Tibial artery (tissue), 4 donors: ENCODE measurements at regions not wholly inside any gene's neighbourhood (a gene's known extent, or its start where the extent isn't known, plus 50 kb on each side); places are given as distances from the start of the nearest gene placed in this dataset.

ENCODE experiments used
- DNase-seq, 2 donors: peaks; one replicate each; pipeline ENCODE4 v3.0.0-alpha.2; 2019
- H3K27ac ChIP-seq, 2 donors: fragments of 200-600 bp; sonication (generic) in 1 of 2; 1 replicate in 1 of 2; 2 replicates in 1 of 2; pipeline ENCODE4 v1.5.1; 2018 to 2019; ENCODE audit warnings: mild to moderate bottlenecking in 1 of 2
- H3K27me3 ChIP-seq, 2 donors: fragments of 200-600 bp; sonication (generic) in 1 of 2; one replicate each; pipeline versions ENCODE4 v1.5.1 to v1.6.0; 2016 to 2019
- H3K36me3 ChIP-seq, 3 donors: fragments of 200-600 bp; sonication (generic) in 2 of 3; one replicate each; pipeline ENCODE4 v1.5.1; 2016 to 2019; ENCODE audit warnings: mild to moderate bottlenecking in 2 of 3
- H3K4me1 ChIP-seq, 4 donors: fragments of 200-600 bp; sonication (generic) in 2 of 4; 1 replicate in 3 of 4; 2 replicates in 1 of 4; pipeline ENCODE4 v1.5.1; 2016 to 2019
- H3K4me3 ChIP-seq, 2 donors: fragments of 200-600 bp; sonication (generic) in 1 of 2; 1 replicate in 1 of 2; 2 replicates in 1 of 2; pipeline ENCODE4 v1.5.1; 2018 to 2019; ENCODE audit warnings: mild to moderate bottlenecking in 2 of 2
- H3K9me3 ChIP-seq, 3 donors: fragments of 200-600 bp; sonication (generic) in 1 of 3; one replicate each; pipeline ENCODE4 v1.5.1; 2016 to 2019
- CTCF ChIP-seq, 2 experiments: fragments of 200-600 bp in 1 of 2; fragments of 450-650 bp in 1 of 2; IDR thresholded peaks; one replicate each; pipeline ENCODE4 v1.5.1; 2017 to 2019; ENCODE audit warnings: antibody characterized with exemption in 2 of 2, mild to moderate bottlenecking in 1 of 2, moderate library complexity in 1 of 2
- intact Hi-C: fragments of 100-400 bp; cut with DNase I; formaldehyde crosslinking; loops from one replicate; pipeline ENCODE4 v1.15.0; 2023; ENCODE audit warnings: low total_unique reads

DNA sequence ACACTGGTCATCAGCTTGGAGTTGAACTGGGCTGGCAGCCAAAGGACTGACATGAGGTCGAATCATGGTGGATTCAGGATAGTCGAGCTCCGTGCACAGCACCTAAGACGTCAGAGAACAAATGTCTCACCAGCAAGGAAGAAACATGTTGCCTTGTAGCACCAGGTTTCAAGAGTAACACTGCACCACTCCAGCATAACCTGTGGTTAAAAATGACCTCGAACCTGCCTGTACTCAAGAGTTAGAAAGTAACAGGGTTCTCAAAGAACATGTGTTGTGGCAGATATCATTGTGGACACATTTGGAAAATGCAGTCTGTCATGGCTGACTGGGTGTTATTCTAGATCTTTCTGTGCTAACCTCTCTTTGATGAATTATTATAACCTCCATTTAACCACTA lies 511.6 kb downstream of the CDH26 start:
- Histone ChIP-seq H3K4me1 (no peaks in the 10 kb centered on the region), H3K27ac (no peak overlapping the region)
- intact Hi-C loops: no loop called here

DNA sequence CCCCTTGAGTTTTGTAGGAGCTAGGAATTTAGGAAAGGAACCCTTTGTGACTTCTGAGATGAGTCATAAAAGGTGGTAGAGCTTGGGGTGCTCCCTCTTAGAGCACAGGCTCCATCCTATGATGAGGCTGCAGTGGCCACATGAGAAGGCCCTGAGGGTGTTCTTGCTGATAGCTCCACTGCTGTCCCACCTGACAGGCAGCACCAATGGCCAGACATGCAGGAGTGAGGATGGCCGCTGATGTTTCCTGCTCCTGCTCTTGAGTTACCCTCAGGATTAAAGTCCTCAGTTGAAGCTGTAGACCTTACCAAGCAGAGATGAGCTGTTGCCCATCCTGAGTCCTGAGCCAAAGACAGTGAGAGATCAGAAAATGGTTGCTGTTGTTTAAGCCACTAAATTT lies 512.1 kb downstream of the CDH26 start:
- no peaks in the 10 kb centered on the region for H3K36me3 ChIP-seq
- no peaks in the 10 kb centered on the region for H3K27me3 ChIP-seq
- no peaks in the 10 kb centered on the region for H3K4me1 ChIP-seq
- TF ChIP-seq CTCF (IDR thresholded peaks at IDR 0.05): no peak
- H3K9me3 ChIP-seq: no peaks in the 10 kb centered on the region
- intact Hi-C loops: no loop called here
- no peak overlapping the region for H3K27ac ChIP-seq
- no peak for DNase-seq
- no peak overlapping the region for H3K4me3 ChIP-seq

More for the DNA sequence above, 511.6 kb downstream of the CDH26 start:
- Histone ChIP-seq H3K4me3 (no peak overlapping the region), H3K36me3 (no peaks in the 10 kb centered on the region), H3K27me3 (no peaks in the 10 kb centered on the region), H3K9me3 (no peaks in the 10 kb centered on the region)
- DNase-seq: no peak
- no peak for TF ChIP-seq CTCF (IDR thresholded peaks at IDR 0.05)

DNA sequence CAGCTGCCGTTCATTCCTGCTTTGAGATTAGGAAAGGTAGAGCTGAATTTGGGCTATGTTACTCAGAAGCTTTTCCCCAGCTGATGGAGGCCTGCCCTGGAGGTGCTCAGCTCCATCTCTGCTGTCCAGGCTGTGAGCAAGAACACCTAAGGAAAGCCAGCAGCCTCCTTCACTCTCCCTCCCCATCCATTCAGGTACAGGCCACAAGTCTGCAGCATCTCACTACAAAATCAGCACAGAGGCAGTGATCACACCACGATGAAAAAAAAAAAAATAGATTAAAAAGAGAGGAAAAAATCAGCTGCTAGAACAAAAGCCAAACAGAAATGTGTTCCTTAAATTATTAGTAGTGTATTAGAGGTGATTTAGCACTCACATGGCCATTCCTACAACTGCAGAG lies 515.0 kb downstream of the CDH26 start:
- Histone ChIP-seq H3K4me1 (no peaks in the 10 kb centered on the region), H3K9me3 (no peaks in the 10 kb centered on the region), H3K36me3 (no peaks in the 10 kb centered on the region), H3K4me3 (no peak overlapping the region), H3K27ac (no peak overlapping the region), H3K27me3 (no peaks in the 10 kb centered on the region)
- intact Hi-C loops: no loop called here
- no peak for DNase-seq
- TF ChIP-seq CTCF (IDR thresholded peaks at IDR 0.05): no peak

- Histone ChIP-seq H3K9me3 (no peaks in the 10 kb centered on the region), H3K27me3 (no peaks in the 10 kb centered on the region), H3K36me3 (no peaks in the 10 kb centered on the region), H3K4me3 (no peak overlapping the region), H3K27ac (no peak overlapping the region), H3K4me1 (no peaks in the 10 kb centered on the region)
- intact Hi-C loops: no loop called here
- no peak for TF ChIP-seq CTCF (IDR thresholded peaks at IDR 0.05)
- DNase-seq: no peak
Observed at GRCh38 chr20:60474385-60474910, 516.2 kb downstream of the CDH26 start.

DNA sequence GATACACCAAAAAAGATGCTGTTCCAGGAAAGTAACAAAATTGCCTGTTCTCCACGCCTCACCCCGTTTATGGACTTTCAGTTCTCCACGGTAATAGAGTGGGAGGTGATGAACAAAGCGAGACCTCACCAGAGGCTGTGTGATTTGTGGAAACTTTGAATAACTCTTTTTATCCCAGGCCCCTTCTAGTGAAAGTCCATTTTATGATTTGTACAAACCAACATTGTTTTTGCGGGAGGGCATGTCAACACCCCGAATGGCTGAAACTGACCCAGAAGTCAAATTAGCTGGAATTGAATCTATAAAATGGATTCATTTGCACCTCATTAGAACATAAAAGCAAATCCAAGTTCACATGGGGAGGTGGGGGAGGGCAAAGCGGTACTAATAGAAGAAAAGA lies 517.8 kb downstream of the CDH26 start:
- no peak for DNase-seq
- H3K9me3 ChIP-seq: no peaks in the 10 kb centered on the region
- no peaks in the 10 kb centered on the region for H3K27me3 ChIP-seq
- no peak for TF ChIP-seq CTCF (IDR thresholded peaks at IDR 0.05)
- no peak overlapping the region for H3K27ac ChIP-seq
- intact Hi-C loops: no loop called here
- H3K4me3 ChIP-seq: no peak overlapping the region
- no peaks in the 10 kb centered on the region for H3K36me3 ChIP-seq
- no peaks in the 10 kb centered on the region for H3K4me1 ChIP-seq

DNA sequence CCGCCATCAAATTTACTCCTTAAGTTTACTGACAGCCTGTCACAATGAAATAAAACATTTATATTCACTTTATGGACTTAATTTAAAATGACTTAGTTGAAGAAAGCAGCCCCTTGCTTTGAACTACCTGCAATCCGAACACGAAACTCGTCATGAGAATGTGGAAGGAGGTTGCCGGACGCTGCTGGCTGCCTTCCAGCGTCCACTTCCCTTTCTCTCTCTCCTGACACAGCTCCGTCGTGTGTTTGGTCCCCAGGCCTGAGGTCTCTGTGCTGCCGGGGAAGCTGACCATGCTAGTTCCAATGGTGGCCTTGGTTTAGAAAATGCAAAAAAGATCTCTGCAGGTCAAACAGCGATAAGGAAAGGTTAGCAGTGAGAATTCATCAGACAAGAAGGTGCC lies 519.7 kb downstream of the CDH26 start:
- H3K27me3 ChIP-seq: no peaks in the 10 kb centered on the region
- H3K36me3 ChIP-seq: no peaks in the 10 kb centered on the region
- no peak overlapping the region for H3K4me3 ChIP-seq
- peak in 1 of 2 donors; percentile 34 for DNase-seq
- no peaks in the 10 kb centered on the region for H3K4me1 ChIP-seq
- no peaks in the 10 kb centered on the region for H3K9me3 ChIP-seq
- no peak for TF ChIP-seq CTCF (IDR thresholded peaks at IDR 0.05)
- no peak overlapping the region for H3K27ac ChIP-seq
- intact Hi-C loops: no loop called here
